ENCODE measurements at regions not wholly inside any gene's neighbourhood (a gene's known extent, or its start where the extent isn't known, plus 50 kb on each side); places are given as distances from the start of the nearest gene placed in this dataset.

DNA sequence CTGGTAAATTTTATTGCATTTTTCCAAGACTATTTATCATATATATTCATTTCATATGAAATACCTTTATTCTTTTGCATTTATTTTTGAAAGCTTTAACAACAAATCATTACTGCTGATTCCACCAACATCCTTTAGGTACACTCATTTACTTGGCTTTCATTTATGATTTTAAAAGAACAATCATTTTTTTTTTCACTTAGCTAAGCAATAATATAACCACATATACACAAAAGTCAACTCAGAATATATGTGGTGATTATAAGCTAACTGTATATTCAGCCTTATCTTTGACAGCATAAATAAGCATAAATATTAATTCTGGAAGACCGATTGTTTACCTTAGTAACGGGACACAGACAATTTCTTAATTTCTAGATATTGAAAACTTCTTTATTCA lies 458.6 kb upstream of the ZNF385D start (continued):
- TF ChIP-seq, protein P1, sequence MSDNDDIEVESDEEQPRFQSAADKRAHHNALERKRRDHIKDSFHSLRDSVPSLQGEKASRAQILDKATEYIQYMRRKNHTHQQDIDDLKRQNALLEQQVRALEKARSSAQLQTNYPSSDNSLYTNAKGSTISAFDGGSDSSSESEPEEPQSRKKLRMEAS (CRISPR knock-in tag; IDR thresholded peaks at IDR 0.05) = no peak
- TF ChIP-seq SMAD3 (CRISPR knock-in tag; IDR thresholded peaks at IDR 0.05; ENCODE audit: borderline replicate concordance) = no peak
- TF ChIP-seq, protein P2, sequence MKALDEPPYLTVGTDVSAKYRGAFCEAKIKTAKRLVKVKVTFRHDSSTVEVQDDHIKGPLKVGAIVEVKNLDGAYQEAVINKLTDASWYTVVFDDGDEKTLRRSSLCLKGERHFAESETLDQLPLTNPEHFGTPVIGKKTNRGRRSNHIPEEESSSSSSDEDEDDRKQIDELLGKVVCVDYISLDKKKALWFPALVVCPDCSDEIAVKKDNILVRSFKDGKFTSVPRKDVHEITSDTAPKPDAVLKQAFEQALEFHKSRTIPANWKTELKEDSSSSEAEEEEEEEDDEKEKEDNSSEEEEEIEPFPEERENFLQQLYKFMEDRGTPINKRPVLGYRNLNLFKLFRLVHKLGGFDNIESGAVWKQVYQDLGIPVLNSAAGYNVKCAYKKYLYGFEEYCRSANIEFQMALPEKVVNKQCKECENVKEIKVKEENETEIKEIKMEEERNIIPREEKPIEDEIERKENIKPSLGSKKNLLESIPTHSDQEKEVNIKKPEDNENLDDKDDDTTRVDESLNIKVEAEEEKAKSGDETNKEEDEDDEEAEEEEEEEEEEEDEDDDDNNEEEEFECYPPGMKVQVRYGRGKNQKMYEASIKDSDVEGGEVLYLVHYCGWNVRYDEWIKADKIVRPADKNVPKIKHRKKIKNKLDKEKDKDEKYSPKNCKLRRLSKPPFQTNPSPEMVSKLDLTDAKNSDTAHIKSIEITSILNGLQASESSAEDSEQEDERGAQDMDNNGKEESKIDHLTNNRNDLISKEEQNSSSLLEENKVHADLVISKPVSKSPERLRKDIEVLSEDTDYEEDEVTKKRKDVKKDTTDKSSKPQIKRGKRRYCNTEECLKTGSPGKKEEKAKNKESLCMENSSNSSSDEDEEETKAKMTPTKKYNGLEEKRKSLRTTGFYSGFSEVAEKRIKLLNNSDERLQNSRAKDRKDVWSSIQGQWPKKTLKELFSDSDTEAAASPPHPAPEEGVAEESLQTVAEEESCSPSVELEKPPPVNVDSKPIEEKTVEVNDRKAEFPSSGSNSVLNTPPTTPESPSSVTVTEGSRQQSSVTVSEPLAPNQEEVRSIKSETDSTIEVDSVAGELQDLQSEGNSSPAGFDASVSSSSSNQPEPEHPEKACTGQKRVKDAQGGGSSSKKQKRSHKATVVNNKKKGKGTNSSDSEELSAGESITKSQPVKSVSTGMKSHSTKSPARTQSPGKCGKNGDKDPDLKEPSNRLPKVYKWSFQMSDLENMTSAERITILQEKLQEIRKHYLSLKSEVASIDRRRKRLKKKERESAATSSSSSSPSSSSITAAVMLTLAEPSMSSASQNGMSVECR (CRISPR knock-in tag; IDR thresholded peaks at IDR 0.05; ENCODE audit: borderline replicate concordance) = no peak

- peaks cover 16% of the 10 kb centered on the region for H3K36me3 Mint-ChIP-seq
- DNase-seq (ENCODE audit: low spot score) = no peak
- H3K27ac Mint-ChIP-seq = no peak overlapping the region
Measured at GRCh38 chr3:22210693-22211092, 459.7 kb upstream of the ZNF385D start.

GRCh38 chr3:22216601-22217000 lies 465.6 kb upstream of the ZNF385D start:
- no peak for TF ChIP-seq ZNF232 (CRISPR knock-in tag; IDR thresholded peaks at IDR 0.05)
- TF ChIP-seq, protein P3, sequence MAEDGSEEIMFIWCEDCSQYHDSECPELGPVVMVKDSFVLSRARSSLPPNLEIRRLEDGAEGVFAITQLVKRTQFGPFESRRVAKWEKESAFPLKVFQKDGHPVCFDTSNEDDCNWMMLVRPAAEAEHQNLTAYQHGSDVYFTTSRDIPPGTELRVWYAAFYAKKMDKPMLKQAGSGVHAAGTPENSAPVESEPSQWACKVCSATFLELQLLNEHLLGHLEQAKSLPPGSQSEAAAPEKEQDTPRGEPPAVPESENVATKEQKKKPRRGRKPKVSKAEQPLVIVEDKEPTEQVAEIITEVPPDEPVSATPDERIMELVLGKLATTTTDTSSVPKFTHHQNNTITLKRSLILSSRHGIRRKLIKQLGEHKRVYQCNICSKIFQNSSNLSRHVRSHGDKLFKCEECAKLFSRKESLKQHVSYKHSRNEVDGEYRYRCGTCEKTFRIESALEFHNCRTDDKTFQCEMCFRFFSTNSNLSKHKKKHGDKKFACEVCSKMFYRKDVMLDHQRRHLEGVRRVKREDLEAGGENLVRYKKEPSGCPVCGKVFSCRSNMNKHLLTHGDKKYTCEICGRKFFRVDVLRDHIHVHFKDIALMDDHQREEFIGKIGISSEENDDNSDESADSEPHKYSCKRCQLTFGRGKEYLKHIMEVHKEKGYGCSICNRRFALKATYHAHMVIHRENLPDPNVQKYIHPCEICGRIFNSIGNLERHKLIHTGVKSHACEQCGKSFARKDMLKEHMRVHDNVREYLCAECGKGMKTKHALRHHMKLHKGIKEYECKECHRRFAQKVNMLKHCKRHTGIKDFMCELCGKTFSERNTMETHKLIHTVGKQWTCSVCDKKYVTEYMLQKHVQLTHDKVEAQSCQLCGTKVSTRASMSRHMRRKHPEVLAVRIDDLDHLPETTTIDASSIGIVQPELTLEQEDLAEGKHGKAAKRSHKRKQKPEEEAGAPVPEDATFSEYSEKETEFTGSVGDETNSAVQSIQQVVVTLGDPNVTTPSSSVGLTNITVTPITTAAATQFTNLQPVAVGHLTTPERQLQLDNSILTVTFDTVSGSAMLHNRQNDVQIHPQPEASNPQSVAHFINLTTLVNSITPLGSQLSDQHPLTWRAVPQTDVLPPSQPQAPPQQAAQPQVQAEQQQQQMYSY (CRISPR knock-in tag; IDR thresholded peaks at IDR 0.05) = no peak
- no peak for TF ChIP-seq ZNF396 (CRISPR knock-in tag; IDR thresholded peaks at IDR 0.05; ENCODE audit: borderline replicate concordance)
- ChIA-PET CTCF (no interaction called here), POLR2A (no interaction called here)
- no peak overlapping the region for H3K4me3 Mint-ChIP-seq
- ATAC-seq (no peak), DNase-seq (ENCODE audit: low spot score) (no peak)
- H3K4me1 Mint-ChIP-seq = peaks cover 3% of the 10 kb centered on the region; the same call in 1 of the 2 replicates
- H3K9me3 Mint-ChIP-seq = peaks cover 24% of the 10 kb centered on the region
- H3K27ac Mint-ChIP-seq = no peak overlapping the region
- no peaks in the 10 kb centered on the region for H3K27me3 Mint-ChIP-seq (ENCODE audit: low read depth)
- H3K36me3 Mint-ChIP-seq = peaks cover 16% of the 10 kb centered on the region

More at GRCh38 chr3:22210693-22211092, 459.7 kb upstream of the ZNF385D start:
- ATAC-seq = no peak
- Mint-ChIP-seq H3K27me3 (ENCODE audit: low read depth) (no peaks in the 10 kb centered on the region), H3K9me3 (peaks cover 22% of the 10 kb centered on the region), H3K4me3 (no peak overlapping the region), H3K4me1 (peaks cover 3% of the 10 kb centered on the region; the same call in 1 of the 2 replicates)
- ChIA-PET POLR2A (no interaction called here), CTCF (no interaction called here)
- no peak for TF ChIP-seq GRHL2 (CRISPR knock-in tag; IDR thresholded peaks at IDR 0.05; ENCODE audit: insufficient replicate concordance, severe bottlenecking)
- no peak for TF ChIP-seq ATF1 (CRISPR knock-in tag; IDR thresholded peaks at IDR 0.05)
- no peak for TF ChIP-seq ZBTB43 (CRISPR knock-in tag; IDR thresholded peaks at IDR 0.05)
- TF ChIP-seq, protein P4, sequence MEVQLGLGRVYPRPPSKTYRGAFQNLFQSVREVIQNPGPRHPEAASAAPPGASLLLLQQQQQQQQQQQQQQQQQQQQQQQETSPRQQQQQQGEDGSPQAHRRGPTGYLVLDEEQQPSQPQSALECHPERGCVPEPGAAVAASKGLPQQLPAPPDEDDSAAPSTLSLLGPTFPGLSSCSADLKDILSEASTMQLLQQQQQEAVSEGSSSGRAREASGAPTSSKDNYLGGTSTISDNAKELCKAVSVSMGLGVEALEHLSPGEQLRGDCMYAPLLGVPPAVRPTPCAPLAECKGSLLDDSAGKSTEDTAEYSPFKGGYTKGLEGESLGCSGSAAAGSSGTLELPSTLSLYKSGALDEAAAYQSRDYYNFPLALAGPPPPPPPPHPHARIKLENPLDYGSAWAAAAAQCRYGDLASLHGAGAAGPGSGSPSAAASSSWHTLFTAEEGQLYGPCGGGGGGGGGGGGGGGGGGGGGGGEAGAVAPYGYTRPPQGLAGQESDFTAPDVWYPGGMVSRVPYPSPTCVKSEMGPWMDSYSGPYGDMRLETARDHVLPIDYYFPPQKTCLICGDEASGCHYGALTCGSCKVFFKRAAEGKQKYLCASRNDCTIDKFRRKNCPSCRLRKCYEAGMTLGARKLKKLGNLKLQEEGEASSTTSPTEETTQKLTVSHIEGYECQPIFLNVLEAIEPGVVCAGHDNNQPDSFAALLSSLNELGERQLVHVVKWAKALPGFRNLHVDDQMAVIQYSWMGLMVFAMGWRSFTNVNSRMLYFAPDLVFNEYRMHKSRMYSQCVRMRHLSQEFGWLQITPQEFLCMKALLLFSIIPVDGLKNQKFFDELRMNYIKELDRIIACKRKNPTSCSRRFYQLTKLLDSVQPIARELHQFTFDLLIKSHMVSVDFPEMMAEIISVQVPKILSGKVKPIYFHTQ (CRISPR knock-in tag; IDR thresholded peaks at IDR 0.05) = no peak
- TF ChIP-seq CBFB (CRISPR knock-in tag; IDR thresholded peaks at IDR 0.05; ENCODE audit: low read depth) = no peak
- no peak for TF ChIP-seq USF1 (CRISPR knock-in tag; IDR thresholded peaks at IDR 0.05)
- no peak for TF ChIP-seq SMAD4 (CRISPR knock-in tag; IDR thresholded peaks at IDR 0.05)
- TF ChIP-seq TP53 (CRISPR knock-in tag; IDR thresholded peaks at IDR 0.05) = no peak
- TF ChIP-seq ESRRA (CRISPR knock-in tag; IDR thresholded peaks at IDR 0.05; ENCODE audit: borderline replicate concordance) = no peak

Measured in WTC11 (cell line).